PC-3 (cell line): ENCODE measurements at regions not wholly inside any gene's neighbourhood (a gene's known extent, or its start where the extent isn't known, plus 50 kb on each side); places are given as distances from the start of the nearest gene placed in this dataset.

Source experiments
- CTCF ChIP-seq: fragments of 300-600 bp; sonication (generic); conservative IDR thresholded peaks from 2 replicates; pipeline ENCODE4 v1.5.1; 2017; ENCODE audit warnings: antibody characterized with exemption, low read depth, mild to moderate bottlenecking, low read length
- EZH2 ChIP-seq: fragments of 300-600 bp; sonication (generic); IDR thresholded peaks from one replicate; pipeline ENCODE4 v1.6.1; 2017; ENCODE audit warnings: antibody characterized with exemption, mild to moderate bottlenecking, low read length; ENCODE audit not compliant: unreplicated experiment
- EZH2phosphoT487 ChIP-seq: fragments of 300-600 bp; sonication (generic); IDR thresholded peaks from 2 replicates; pipeline ENCODE4 v1.6.1; 2018; ENCODE audit warnings: mild to moderate bottlenecking, antibody characterized with exemption, low read length, borderline replicate concordance

- TF ChIP-seq EZH2: no peak
- no peak for TF ChIP-seq CTCF
- TF ChIP-seq EZH2phosphoT487: no peak
These were observed 107.9 kb upstream of the ETAA1 start for GRCh38 chr2:67289271-67289670.
